Ecto neural progenitor cell (in vitro differentiated cells): ENCODE measurements at regions not wholly inside any gene's neighbourhood (a gene's known extent, or its start where the extent isn't known, plus 50 kb on each side); places are given as distances from the start of the nearest gene placed in this dataset.
A peak's percentile ranks its signal among the peaks of the same experiment; 100 is the strongest.
"Not testable (repeated sequence)": the region's sequence is repeated elsewhere in the genome, so short reads cannot be mapped to it uniquely, and the experiment has no call there.

Experiments used
- DNase-seq: peaks from one replicate; pipeline ENCODE4 v3.0.0-alpha.2; 2018; ENCODE audit warnings: low spot score

GRCh38 chr5:153258469-153258868 lies 232.0 kb upstream of the GRIA1 start:
- DNase-seq: no peak

GRCh38 chr5:153267506-153267905 lies 223.0 kb upstream of the GRIA1 start:
- DNase-seq: no peak

GRCh38 chr5:153275695-153276094 lies 214.8 kb upstream of the GRIA1 start:
- DNase-seq: no peak

- DNase-seq: peak; percentile 67
Measured at GRCh38 chr5:153276151-153276550, 214.3 kb upstream of the GRIA1 start.

GRCh38 chr5:153296251-153296844 lies 194.1 kb upstream of the GRIA1 start:
- DNase-seq: not testable (repeated sequence)

- DNase-seq: no peak
Measured at GRCh38 chr5:153299891-153300290, 190.6 kb upstream of the GRIA1 start.

- no peak for DNase-seq
Measured at GRCh38 chr5:153308282-153308681, 182.2 kb upstream of the GRIA1 start.

GRCh38 chr5:153318556-153318955 lies 171.9 kb upstream of the GRIA1 start:
- no peak for DNase-seq

- DNase-seq: no peak
Measured at GRCh38 chr5:153321478-153321877, 169.0 kb upstream of the GRIA1 start.

- no peak for DNase-seq
Measured at GRCh38 chr5:153340139-153340538, 150.3 kb upstream of the GRIA1 start.

GRCh38 chr5:153340738-153341137 lies 149.7 kb upstream of the GRIA1 start:
- no peak for DNase-seq

GRCh38 chr5:153342487-153342886 lies 148.0 kb upstream of the GRIA1 start:
- DNase-seq: no peak

- no peak for DNase-seq
Measured at GRCh38 chr5:153347611-153348010, 142.9 kb upstream of the GRIA1 start.

GRCh38 chr5:153350175-153350883 lies 140.1 kb upstream of the GRIA1 start:
- no peak for DNase-seq

GRCh38 chr5:153352685-153353219 lies 137.7 kb upstream of the GRIA1 start:
- DNase-seq: no peak

GRCh38 chr5:153357493-153358112 lies 132.9 kb upstream of the GRIA1 start:
- no peak for DNase-seq

- no peak for DNase-seq
Measured at GRCh38 chr5:153358315-153358976, 132.0 kb upstream of the GRIA1 start.

GRCh38 chr5:153360860-153361259 lies 129.6 kb upstream of the GRIA1 start:
- no peak for DNase-seq

- no peak for DNase-seq
Measured at GRCh38 chr5:153361735-153362409, 128.6 kb upstream of the GRIA1 start.

- DNase-seq: no peak
Measured at GRCh38 chr5:153365547-153365946, 124.9 kb upstream of the GRIA1 start.

GRCh38 chr5:153367466-153367865 lies 123.0 kb upstream of the GRIA1 start:
- no peak for DNase-seq
